ENCODE measurements at regions not wholly inside any gene's neighbourhood (a gene's known extent, or its start where the extent isn't known, plus 50 kb on each side); places are given as distances from the start of the nearest gene placed in this dataset.
"Not testable (repeated sequence)": the region's sequence is repeated elsewhere in the genome, so short reads cannot be mapped to it uniquely, and the experiment has no call there.

DNA sequence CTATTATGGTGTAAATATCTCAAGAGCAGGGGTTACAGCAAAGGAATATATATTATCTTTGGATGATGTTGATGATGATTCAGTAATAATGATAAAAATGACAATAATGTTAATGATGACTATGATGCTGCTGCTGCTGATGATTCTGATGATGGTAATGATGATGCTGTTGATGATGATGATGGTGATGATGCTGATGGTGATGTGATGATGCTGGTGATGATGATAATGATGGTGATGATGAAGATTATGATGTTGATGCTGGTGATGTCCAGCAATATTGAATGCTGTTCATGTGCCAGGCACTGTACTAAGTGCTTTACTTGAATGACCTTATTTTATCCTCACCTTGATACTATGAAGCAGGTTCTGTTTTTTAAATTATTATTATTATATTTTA is 226.0 kb upstream of the ANKH start:
- no peaks in the 10 kb centered on the region for H3K4me1 ChIP-seq
- intact Hi-C loops (cut with DNase I): no loop called here
- no peaks in the 10 kb centered on the region for H3K36me3 ChIP-seq
- TF ChIP-seq, protein P1, sequence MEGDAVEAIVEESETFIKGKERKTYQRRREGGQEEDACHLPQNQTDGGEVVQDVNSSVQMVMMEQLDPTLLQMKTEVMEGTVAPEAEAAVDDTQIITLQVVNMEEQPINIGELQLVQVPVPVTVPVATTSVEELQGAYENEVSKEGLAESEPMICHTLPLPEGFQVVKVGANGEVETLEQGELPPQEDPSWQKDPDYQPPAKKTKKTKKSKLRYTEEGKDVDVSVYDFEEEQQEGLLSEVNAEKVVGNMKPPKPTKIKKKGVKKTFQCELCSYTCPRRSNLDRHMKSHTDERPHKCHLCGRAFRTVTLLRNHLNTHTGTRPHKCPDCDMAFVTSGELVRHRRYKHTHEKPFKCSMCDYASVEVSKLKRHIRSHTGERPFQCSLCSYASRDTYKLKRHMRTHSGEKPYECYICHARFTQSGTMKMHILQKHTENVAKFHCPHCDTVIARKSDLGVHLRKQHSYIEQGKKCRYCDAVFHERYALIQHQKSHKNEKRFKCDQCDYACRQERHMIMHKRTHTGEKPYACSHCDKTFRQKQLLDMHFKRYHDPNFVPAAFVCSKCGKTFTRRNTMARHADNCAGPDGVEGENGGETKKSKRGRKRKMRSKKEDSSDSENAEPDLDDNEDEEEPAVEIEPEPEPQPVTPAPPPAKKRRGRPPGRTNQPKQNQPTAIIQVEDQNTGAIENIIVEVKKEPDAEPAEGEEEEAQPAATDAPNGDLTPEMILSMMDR (IDR thresholded peaks at IDR 0.05): no peak
- no peak for TF ChIP-seq POLR2AphosphoS5 (IDR thresholded peaks at IDR 0.05; ENCODE audit: insufficient read depth in 1 of 2, low read depth in 1 of 2)
- no peaks in the 10 kb centered on the region for H3K9me3 ChIP-seq
- H3K4me3 ChIP-seq: no peak overlapping the region
- no peak for DNase-seq (ENCODE audit: extremely low spot score in 2 of 2)
- no peaks in the 10 kb centered on the region for H3K27me3 ChIP-seq
- H3K27ac ChIP-seq: no peak overlapping the region

DNA sequence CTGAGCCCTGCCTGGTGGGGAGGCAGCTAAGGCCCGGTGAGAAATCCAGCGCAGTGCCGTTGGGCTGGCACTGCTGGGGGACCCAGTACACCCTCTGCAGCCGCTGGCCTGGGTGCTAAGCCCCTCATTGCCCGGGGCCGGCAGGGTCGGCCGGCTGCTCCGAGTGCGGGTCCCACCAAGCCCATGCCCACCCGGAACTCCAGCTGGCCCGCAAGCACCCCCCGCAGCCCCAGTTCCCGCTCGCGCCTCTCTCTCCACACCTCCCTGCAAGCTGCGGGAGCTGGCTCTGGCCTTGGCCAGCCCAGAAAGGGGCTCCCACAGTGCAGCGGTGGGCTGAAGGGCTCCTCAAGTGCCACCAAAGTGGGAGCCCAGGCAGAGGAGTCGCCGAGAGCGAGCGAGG is 225.1 kb upstream of the ANKH start:
- H3K4me3 ChIP-seq; DNase-seq (ENCODE audit: extremely low spot score in 2 of 2); intact Hi-C loops (cut with DNase I); H3K4me1 ChIP-seq; H3K9me3 ChIP-seq; H3K36me3 ChIP-seq; H3K27me3 ChIP-seq; H3K27ac ChIP-seq: not testable (repeated sequence)

DNA sequence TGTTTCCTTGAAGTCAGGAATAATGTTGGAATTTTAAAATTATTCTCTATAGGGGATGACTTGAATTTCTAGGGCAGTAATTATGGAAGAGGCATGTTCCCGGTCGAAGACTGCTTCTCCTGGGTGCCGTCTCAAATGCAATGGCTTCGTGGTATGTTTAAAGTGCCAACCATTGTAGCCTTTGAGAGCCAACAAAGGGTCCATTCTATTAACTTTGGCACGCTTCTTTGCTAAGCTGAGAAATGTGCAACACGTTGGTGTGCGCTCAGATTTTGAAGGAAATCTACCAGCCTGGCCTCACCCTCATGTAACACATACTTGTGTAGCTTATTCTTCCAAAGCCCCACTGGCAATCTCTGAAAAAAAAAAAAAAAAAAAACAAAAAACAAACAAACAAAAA is 221.2 kb upstream of the ANKH start:
- no peak for DNase-seq (ENCODE audit: extremely low spot score in 2 of 2)
- Histone ChIP-seq H3K4me1 (no peaks in the 10 kb centered on the region), H3K9me3 (no peaks in the 10 kb centered on the region), H3K36me3 (no peaks in the 10 kb centered on the region), H3K27ac (no peak overlapping the region), H3K27me3 (no peaks in the 10 kb centered on the region), H3K4me3 (no peak overlapping the region)
- intact Hi-C loops (cut with DNase I): no loop called here
- TF ChIP-seq, protein P1 (IDR thresholded peaks at IDR 0.05): no peak
- TF ChIP-seq POLR2AphosphoS5 (IDR thresholded peaks at IDR 0.05; ENCODE audit: insufficient read depth in 1 of 2, low read depth in 1 of 2): no peak
- TF ChIP-seq POLR2A (IDR thresholded peaks at IDR 0.05): no peak

DNA sequence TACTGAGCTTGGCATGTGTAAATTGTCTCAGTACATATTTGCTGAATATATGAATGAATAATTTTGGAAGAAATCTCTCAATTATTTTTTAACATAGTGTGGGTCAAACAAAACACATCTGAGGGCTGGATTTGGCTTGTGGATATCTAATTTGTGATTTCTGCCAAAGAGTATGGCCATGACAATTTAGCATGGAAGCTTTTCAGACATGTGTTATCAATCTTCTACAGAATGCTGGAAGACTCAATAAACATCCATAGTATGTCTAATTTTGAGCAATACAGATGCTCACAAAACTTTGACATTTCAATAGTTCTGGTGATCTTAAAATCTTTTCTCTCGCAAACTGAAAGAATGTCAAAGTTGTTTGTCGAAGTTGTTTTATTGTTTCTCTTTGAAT is 214.1 kb upstream of the ANKH start:
- H3K9me3 ChIP-seq: no peaks in the 10 kb centered on the region
- no peak for DNase-seq (ENCODE audit: extremely low spot score in 2 of 2)
- no peaks in the 10 kb centered on the region for H3K36me3 ChIP-seq
- H3K27ac ChIP-seq: no peak overlapping the region
- no peak overlapping the region for H3K4me3 ChIP-seq
- H3K27me3 ChIP-seq: no peaks in the 10 kb centered on the region
- no peaks in the 10 kb centered on the region for H3K4me1 ChIP-seq
- TF ChIP-seq POLR2AphosphoS5 (IDR thresholded peaks at IDR 0.05; ENCODE audit: insufficient read depth in 1 of 2, low read depth in 1 of 2): no peak
- no peak for TF ChIP-seq POLR2A (IDR thresholded peaks at IDR 0.05)
- TF ChIP-seq, protein P1 (IDR thresholded peaks at IDR 0.05): no peak
- intact Hi-C loops (cut with DNase I): no loop called here

DNA sequence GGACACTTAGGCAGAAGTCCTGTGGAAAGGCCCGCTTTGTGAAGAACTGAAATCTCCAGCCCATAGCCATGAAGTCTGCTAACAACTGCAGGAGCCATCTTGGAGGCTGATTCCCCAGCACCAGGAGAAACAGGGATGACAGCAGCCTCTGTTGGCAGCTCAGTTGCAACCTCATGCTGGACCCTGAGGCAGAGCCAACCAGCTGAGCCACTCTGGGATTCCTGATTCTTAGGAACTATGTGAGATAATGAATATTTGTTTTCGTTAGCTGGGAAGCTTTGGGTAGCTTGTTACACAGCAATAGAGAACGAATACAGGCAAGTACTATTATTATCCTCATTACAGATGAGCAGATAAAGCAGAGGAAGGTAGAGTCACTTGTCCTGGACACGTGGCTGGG is 210.5 kb upstream of the ANKH start:
- TF ChIP-seq POLR2AphosphoS5 (IDR thresholded peaks at IDR 0.05; ENCODE audit: insufficient read depth in 1 of 2, low read depth in 1 of 2) (no peak), POLR2A (IDR thresholded peaks at IDR 0.05) (no peak)
- TF ChIP-seq, protein P1 (IDR thresholded peaks at IDR 0.05): no peak
- no peaks in the 10 kb centered on the region for H3K36me3 ChIP-seq
- H3K4me1 ChIP-seq: no peaks in the 10 kb centered on the region
- no peak overlapping the region for H3K4me3 ChIP-seq
- no peaks in the 10 kb centered on the region for H3K9me3 ChIP-seq
- intact Hi-C loops (cut with DNase I): no loop called here
- H3K27me3 ChIP-seq: no peaks in the 10 kb centered on the region
- H3K27ac ChIP-seq: no peak overlapping the region
- no peak for DNase-seq (ENCODE audit: extremely low spot score in 2 of 2)

DNA sequence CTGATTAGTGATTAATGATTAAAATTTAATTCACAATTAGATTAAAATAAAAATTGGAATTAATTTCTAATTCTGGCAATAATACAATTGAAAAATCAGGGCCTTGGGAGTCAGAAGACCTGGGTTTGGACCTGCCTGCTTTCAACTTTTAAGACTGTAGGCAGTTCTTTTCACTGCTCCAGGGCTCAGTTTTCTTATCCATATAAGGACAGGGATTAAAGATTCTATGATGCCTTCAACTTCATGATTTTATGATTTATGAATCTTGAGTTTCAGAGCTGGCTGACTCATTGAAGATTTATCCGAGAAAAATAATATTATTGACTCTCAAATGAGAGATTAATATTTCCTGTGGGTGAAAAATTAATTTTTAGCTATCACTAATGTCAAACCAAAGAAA is 208.6 kb upstream of the ANKH start:
- Histone ChIP-seq H3K27ac (no peak overlapping the region), H3K4me1 (no peaks in the 10 kb centered on the region), H3K4me3 (no peak overlapping the region), H3K36me3 (no peaks in the 10 kb centered on the region), H3K9me3 (no peaks in the 10 kb centered on the region), H3K27me3 (no peaks in the 10 kb centered on the region)
- intact Hi-C loops (cut with DNase I): no loop called here
- no peak for TF ChIP-seq POLR2AphosphoS5 (IDR thresholded peaks at IDR 0.05; ENCODE audit: insufficient read depth in 1 of 2, low read depth in 1 of 2)
- TF ChIP-seq, protein P1 (IDR thresholded peaks at IDR 0.05): no peak
- TF ChIP-seq POLR2A (IDR thresholded peaks at IDR 0.05): no peak
- no peak for DNase-seq (ENCODE audit: extremely low spot score in 2 of 2)

All from vagina (tissue), 2 donors.